Activated T-helper 9 cell treated with anti-CD3 and anti-CD28 coated beads, Interleukin-2, amount 50 U/mL, for 16 hours (primary cell): ENCODE measurements at regions not wholly inside any gene's neighbourhood (a gene's known extent, or its start where the extent isn't known, plus 50 kb on each side); places are given as distances from the start of the nearest gene placed in this dataset.

ENCODE experiments used
- DNase-seq: peaks from one replicate; pipeline ENCODE4 v3.0.0-alpha.2; 2020; ENCODE audit warnings: low read depth

DNA sequence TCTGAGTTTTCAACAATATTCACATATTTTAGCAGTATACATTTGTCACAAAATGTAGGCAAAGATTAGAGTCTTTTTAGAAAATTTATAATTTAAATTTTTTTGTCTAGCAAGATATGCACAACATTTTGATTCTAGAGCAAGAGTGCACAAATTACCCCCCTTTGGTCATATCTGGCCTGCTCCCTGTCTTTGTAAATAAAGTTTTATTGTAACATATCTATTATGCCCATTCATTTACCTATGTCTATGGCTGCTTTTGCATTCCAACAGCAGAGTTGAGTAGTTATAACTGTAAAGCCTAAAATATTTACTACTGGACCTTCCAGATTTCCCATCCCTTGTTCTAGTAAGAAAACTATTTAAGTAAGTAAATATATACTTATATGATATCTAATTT lies 430.7 kb downstream of the EDEM1 start:
- DNase-seq: no peak

DNA sequence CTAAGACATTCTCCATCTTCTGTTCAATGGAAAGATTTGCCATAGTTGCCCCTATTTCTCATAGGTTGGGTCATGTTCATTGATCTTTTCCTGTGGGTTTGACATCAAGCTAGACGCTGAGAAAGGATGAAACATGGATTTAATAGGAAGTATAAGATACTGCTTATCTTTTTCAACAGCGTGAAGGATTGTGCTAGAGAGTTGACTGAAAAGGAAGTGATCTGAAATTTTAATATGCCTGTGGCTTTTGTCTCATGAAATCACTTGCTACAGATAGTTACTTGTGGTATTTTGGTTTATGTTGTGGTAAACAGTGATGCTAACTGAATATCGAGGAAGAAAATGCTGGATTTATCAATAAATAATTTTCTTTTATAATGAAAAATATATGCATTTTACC lies 442.9 kb downstream of the EDEM1 start:
- no peak for DNase-seq

DNA sequence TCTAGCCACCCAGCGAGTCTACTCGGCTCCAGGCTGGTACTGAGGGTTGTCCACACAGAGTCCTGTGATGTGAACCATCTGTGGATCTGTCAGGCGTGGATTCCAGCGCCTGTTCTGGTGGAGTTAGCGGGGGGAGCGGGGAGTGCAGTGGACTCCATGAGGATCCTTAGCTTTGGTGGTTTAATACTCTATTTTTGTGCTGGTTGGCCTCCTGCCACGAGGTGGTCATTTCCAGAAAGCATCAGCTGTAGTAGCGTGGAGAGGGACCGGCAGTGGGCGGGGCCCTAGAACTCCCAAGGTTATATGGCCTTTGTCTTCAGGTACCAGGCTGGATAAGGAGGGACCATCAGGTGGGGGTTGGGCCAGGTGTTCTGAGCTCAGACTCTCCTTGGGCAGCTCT lies 446.5 kb downstream of the EDEM1 start:
- no peak for DNase-seq

DNA sequence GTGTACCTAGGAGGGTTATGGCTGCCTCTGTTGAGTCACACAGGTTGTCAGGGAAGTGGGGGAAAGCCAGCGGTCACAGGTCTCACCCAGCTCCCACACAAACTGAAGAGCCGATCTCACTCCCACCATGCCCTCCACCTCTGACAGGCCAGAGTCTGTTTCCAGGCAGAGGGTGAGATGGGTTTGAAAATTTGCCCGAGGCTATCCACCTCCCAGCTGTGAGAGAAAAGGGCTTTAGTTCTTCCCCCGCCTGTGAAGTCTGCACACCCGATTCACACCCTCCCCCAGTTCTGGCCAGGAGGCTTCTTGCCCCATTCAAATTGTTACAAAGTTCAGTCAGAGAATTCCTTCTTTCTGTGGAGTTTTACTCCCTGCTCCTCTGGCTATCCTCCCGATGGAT lies 446.9 kb downstream of the EDEM1 start:
- DNase-seq: no peak

DNA sequence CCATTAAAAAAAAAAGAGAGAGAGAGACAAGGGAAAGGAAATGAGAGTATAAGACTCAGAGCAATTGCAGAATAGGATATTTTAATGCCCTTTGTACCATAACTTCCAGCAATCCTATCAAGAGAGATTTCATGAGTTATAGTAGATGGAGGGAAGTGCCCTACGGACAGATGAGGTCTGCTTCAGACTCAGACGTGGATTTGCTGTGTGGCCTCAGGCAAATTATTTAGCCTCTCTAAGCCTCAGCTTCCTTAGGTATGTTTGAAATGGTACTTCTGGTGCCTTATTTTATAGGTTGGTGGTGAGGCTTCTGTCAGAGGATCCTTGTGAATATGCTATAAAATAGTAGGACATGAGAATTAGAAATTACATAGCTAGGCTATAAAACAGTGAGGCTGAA lies 448.2 kb downstream of the EDEM1 start:
- DNase-seq: no peak

DNA sequence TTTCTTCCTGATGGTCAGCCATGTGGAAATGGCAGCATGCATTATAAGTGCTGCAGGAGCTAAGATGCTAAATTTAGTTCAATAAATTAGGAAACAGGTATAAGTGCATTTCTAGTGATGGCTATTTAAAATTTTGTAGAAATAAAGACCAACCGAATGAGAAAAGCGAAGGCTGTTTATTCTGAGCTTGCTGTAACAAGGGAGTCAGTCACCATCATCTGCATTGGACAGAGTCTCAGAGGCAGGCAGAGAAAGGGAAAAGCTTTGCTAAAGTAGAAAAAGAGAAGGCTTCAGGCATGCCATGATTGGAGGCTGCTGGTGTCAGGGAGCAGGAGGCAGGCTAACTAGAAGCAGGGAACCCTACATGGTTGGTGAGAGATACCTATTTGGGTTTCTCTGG lies 451.0 kb downstream of the EDEM1 start:
- DNase-seq: no peak

DNA sequence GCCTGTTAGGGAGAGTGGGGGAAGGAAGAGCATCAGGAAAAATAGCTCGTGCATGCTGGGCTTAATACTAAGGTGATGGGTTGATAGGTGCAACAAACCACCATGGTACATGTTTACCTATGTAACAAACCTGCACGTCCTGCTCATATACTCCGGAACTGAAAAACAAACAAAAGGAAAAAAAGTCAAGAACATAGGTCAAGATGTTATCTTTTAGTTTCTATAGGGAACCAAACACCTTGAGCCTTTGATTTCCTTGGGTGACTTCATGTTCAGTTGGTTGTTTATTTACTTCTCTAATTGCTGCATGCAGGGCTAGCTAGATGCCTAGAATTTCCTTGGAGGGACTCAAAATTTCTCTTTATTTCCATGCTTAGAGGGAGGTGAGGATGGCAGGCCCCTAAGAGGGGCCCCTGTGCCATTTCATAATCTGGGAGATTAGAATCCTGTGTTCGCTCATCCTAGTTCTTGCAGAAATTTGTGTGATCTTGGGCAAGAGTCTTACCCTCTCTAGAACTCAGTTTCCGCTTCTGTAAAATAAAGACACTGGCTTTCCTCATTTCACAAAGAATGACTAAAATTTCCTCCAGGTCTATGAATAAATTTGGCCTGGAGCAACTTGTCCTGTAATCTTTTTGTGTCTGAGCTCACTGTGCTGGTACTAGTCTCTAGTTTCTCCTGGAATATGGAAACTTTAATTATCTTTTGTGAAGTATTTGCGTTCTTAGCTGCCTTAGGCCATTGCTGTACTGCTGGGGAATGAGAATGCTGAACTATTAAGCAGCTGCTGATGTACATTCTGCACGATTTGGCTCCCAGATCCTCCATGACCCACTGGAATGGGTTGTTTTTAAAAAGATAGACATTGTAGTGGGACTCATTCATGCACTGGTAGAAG lies 457.5 kb downstream of the EDEM1 start:
- no peak for DNase-seq

DNA sequence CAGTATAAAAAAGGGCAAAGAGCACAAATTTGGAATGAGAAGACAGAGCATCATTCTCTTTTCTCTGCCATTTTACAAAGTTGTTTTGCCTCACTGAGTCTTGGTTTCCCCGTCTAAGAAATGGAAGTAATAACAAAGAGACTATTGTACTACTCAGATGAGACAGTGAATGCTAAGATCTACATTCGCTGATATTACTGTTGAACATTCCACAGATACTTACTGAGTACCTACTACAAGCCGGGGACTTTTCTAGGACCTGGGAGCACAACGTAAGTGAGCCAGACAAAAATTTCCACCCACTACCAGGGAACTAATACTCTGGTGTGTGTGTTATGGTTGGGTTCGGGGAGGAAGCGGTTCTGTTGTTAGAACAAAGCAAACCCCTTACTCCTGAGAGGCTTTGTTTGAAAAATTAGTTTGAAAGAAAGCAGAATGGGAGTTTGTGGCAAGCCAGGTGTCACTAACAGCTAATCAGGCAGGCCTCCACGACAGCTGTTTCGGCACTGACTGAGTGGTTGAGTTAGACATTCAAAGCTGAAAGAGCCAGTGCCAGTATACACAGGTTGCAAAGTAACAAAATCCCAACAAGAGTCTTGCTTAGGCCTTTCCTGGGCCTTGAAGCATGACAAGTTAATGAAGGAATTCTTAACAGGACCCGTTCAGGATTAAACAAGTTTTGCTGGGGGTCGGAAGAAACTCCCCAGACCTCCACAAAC lies 458.3 kb downstream of the EDEM1 start:
- no peak for DNase-seq

DNA sequence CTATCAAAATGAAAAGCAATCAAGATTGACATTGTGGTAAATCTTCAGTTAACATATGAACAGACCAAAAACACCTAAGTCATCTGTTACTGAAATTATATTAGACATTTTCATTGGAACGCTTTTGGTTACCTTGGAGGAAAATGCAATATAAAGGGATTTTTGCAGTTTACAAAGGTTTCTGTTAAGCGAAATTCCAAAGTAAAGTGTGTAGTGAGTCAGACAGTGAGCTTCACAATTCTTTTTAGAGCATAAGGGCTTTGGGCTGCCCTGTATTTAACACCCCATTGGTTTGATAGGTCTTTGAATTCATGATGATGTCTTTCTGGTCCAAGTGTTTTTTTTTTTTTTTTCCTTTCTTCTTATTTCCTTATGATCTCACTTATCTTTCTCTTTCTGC lies 462.8 kb downstream of the EDEM1 start:
- DNase-seq: no peak

DNA sequence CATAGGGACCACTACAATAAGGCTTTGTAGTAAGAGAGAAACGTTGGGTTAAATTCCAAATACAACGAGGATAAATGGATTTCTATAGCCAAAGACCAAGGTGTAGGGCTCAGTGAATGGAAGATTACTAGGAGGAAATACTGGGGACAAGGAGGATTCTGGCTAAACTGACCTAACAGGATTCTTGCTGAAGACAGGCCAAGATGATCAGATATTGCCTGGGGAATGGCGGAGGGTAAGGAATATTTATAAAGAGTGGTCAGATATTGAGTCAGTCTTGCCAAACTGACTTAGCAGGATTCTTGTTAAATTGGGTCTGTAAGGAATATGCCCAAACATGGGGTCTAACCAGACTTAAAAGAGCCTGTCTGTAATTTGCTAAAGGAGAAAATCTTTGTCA lies 463.8 kb downstream of the EDEM1 start:
- DNase-seq: no peak

DNA sequence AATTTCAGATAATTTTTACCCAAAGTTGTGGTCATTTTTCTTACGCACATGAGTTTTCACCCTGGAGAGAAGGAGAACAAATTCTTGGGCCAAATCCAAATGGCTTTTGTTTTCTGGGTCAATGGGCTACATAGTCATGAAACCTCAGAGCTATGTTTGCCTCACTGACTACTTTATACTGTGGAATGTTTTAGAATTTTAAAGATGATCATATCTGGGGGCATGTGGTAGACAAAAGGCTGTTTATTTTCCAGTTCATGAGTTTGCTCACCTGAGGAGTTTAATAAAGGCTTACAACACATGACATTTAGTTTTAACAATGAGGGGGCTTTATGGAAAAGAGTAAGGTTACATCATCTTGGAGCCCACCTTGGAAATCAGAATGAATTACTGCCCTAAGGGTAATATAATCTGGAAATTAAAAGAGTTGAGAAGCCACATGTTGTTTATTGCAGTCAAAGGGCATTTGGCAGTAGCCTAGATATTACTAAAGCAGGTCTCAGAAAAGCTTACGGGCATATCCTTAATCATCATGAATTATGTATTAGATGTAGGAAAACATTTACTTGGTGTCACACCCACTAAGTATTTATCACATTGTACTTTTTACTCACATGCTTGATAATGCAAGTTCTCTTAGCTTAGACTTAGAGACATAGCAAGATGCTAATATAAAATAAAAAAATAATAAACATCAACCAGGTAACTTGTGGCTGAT lies 466.1 kb downstream of the EDEM1 start:
- no peak for DNase-seq

DNA sequence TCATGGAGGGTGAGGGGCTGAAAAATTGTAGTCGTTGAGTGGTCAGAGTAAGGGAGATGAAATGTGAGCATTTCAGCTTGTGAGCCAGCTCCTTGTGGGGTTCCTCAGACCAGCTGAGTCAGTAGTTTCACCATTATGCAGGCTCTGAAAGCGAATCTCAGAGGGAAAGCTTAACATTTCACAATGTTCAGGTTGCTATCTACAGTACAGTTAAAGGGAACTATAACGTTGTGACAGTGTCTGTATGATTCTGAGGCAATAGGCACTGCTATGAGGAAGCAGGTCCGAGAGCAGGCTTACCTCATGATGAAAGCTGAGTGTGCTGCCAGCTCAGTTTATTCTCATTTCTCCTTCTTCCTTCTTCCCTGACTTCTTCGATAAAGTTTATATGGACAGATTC lies 469.6 kb downstream of the EDEM1 start:
- DNase-seq: no peak

DNA sequence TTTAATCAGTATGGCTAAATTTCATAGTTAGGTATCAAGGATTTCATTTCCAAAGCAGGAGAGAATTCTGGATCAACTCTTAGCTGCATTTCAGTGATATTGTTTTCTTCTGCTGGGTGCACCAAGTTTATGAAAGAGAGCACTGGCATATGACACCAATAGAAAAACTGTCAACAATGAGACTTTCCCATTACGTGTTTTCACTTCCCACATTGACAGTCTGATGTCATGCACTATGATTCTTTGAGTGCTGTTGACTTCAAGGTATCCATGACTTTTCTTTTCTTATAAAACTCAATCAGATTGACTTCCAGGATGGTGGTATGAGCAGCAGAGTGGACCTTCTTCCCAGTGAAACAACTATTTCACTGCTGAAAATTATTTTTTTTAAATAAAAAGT lies 476.1 kb downstream of the EDEM1 start:
- DNase-seq: no peak

DNA sequence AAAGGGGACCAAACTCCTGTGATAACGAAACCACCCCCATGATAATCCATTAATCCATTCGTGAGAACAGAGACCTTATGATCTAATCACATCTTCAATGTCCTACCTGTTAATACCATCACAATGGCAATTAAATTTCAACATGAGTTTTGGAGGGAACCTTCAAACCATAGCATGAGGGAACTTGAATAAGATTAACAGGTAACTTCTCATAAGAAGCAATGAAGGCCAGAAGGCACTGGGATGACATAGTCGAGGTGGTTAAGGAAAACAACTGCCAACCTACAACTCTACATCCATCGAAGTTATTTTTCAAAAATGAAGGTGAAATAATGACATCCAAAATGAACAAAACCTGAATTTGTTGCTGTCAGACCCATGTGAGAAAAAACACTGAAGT lies 478.9 kb downstream of the EDEM1 start:
- DNase-seq: no peak

DNA sequence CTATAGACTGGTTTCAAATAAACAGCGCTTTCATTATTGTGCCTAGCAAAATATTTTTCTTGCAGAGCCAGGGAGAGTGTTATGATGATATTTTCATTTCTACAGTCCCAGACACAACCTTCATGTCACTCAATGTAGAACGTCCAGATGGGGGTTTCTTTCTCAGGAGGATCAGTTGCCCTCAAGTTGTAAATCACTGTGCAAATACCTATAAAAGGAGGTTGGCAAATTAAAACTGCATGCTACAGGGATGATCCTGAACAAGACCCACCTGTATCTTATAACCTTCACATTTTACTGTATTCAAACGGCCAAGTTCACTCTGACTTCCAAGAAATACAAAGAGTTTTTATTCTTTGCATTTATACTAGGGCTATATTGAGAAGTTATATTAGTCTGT lies 486.0 kb downstream of the EDEM1 start:
- no peak for DNase-seq

DNA sequence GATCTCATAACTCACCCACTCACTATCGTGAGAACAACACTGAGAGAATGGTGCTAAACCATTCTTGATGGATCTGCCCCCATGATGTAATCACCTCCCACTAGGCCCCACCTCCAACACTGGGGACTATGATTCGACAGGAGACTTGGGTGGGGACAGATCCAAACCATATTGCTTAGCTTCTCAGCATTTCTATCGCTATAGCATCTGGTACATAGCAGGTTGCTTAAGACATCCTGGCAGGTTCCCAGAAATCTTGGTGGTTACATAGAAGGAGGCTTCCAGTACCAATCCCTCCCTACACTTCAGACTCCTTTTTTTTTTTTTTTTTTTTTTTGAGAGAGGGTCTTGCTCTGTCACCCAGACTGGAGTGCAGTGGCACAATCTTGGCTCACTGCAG lies 487.8 kb downstream of the EDEM1 start:
- DNase-seq: no peak

DNA sequence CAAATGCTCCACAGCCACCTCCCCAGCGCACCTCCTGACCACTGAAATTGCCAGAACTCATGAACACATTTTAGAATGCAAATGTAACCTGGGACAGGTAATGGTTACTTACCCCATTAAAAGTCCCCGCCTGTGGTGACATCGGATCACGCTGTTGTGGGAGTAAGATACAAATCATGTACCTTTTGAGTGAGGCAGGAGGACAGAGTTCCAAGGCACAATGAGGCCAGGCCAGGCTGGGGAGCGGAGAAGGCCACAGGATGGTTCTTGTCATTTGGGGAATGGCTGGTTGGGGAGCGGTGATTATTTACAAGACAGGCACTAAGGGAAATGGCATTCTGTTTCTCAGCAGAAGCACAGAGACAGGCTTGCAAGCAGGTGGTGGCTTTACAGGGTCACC lies 490.0 kb downstream of the EDEM1 start:
- no peak for DNase-seq

DNA sequence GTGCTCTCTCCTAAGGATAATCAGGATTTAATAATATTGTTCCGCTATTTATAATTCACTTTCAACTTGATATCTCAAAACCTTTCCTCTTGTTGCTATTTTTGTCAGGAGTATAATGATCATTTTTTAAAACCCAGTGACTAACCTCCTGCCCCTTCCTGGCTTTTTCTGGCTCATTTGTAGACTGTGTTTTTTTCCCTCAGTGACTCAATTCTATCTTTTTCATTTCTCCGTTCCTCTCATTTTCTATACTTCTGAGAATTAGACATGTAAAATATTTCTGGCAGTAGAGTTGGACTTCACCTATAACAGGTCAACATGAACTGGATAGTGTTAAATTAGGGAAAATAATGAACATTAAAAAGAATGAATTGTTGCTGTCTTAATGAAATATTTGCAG lies 490.7 kb downstream of the EDEM1 start:
- no peak for DNase-seq

DNA sequence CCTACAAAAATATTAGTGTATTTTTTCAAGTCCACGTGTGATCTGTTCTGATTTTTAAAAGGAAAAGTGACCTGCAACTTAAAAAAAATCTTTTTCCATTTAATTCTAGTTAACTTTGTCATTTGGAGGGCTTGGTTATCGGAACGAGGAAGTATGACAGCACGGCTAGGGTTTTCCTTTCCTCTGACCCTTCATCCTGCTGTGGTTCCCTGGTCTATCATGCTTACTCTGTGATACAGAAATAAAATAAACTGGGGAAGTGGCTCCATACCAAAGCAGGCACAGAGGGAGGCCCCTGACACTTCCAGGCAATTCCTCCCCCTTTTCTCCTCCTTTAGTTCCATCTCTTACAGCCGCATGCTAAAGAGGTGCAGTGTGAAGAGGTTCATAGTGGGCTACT lies 491.3 kb downstream of the EDEM1 start:
- DNase-seq: no peak

DNA sequence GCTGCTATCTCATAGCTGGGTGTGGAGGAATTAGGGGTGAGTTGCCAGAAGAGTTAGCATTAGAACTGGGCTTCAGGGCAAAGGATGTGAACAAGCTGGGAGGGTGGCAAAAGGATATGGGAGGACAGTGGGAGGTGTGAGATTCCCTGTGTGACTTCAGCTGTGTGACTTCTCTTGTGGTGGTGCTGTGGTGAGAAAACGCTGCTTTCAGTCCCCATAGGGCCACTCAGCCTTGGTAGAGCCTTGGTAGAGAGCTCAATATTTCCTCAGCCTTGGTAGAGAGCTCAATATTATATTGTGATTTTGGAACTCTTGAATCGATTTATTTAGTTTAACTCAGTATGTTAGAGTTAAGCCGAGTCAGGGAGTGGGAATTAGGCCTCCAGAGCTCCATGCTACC lies 499.7 kb downstream of the EDEM1 start:
- no peak for DNase-seq

DNA sequence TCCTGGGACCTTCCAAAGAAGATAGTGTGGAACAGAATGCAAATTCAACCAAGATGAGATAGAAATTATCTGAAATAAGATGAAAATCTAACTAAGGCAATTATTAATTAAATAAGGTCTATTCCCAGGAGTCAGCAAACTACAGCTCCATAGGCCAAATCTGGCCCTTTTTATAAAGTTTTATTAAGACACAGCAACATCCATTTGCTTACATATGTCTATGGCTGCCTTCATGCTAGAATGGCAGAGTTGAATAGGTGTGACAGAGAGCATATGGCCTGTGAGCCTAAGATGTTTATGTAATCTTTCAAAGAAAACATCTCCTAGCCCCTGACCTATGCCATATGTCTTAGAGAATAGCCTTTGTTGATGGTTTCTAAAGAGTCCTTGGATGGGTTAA lies 503.0 kb downstream of the EDEM1 start:
- DNase-seq: no peak

DNA sequence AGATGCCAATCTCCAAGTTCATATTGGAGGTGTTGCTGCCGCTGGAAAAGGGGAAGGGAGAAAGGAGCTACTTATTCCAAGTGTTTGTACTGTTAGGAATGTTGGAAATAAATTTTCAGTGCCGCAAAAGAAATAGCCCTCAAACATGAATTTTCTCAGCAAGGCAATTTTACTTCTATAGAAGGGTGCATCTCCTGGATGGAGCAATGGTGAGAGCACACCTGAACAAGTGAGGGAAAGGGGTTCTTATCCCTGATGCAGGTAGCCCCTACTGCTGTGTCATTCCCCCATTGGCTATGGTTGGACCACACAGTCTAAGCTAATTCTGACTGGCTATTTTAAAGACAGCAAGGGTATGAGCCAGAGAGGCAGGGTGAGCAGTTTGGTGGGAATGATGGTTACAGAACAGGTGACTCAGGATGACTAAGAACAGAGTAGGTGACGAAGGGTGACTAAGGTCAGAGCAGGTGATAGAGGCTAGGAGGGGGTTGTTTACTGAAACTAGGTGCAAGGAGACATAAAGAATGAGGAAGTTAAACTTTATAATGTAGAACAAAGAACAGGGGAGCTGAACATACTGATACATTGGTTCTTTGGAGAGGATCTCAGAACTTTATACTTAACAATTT lies 503.5 kb downstream of the EDEM1 start:
- no peak for DNase-seq

DNA sequence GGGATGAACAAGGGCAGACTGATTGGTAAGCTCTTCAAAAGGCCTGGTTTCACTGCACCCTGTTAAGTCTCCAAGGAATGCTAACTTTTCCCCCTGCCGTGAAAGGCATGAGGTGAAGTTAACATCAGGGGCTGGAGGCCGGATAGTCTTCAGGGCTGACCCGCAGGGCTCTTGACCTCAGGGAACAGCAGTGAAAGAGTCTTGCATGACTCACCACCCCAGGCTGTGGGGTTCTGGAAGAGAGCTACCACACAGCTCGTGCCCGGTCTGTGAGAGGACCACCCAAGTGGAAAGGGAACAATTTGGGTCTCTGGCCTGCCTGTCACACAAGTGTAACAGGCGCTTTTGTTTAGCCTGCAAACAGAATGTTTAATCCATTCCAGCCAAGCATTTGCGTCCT lies 504.9 kb downstream of the EDEM1 start:
- no peak for DNase-seq
